Neural crest cell (in vitro differentiated cells): ENCODE measurements at regions not wholly inside any gene's neighbourhood (a gene's known extent, or its start where the extent isn't known, plus 50 kb on each side); places are given as distances from the start of the nearest gene placed in this dataset.

ENCODE experiments used
- DNase-seq: peaks from one replicate; pipeline ENCODE4 v3.0.0; 2021; ENCODE audit warnings: low read depth, mixed read lengths, low spot score
- H3K27ac Mint-ChIP-seq: one replicate; pipeline ENCODE4 v1.8.0; 2021; ENCODE audit warnings: mild to moderate bottlenecking, mixed read lengths; ENCODE audit not compliant: unreplicated experiment
- H3K27me3 Mint-ChIP-seq: 2 replicates; pipeline ENCODE4 v1.8.0; 2021; ENCODE audit warnings: low read depth, mild to moderate bottlenecking, mixed read lengths
- H3K36me3 Mint-ChIP-seq: 2 replicates; pipeline ENCODE4 v1.8.0; 2021; ENCODE audit warnings: low read depth, mild to moderate bottlenecking, mixed read lengths
- H3K4me1 Mint-ChIP-seq: 2 replicates; pipeline ENCODE4 v1.8.0; 2021; ENCODE audit warnings: mixed read lengths
- H3K4me3 Mint-ChIP-seq: one replicate; pipeline ENCODE4 v1.8.0; 2021; ENCODE audit warnings: mild to moderate bottlenecking, mixed read lengths
- H3K9me3 Mint-ChIP-seq: 2 replicates; pipeline ENCODE4 v1.8.0; 2021; ENCODE audit warnings: mixed read lengths
- TF ChIP-seq, protein P1 (sequence below): fragments of 200-600 bp; sonication (generic); conservative IDR thresholded peaks from 2 replicates; pipeline ENCODE4 v1.5.0; 2021; ENCODE audit warnings: antibody characterized with exemption, mild to moderate bottlenecking

DNA sequence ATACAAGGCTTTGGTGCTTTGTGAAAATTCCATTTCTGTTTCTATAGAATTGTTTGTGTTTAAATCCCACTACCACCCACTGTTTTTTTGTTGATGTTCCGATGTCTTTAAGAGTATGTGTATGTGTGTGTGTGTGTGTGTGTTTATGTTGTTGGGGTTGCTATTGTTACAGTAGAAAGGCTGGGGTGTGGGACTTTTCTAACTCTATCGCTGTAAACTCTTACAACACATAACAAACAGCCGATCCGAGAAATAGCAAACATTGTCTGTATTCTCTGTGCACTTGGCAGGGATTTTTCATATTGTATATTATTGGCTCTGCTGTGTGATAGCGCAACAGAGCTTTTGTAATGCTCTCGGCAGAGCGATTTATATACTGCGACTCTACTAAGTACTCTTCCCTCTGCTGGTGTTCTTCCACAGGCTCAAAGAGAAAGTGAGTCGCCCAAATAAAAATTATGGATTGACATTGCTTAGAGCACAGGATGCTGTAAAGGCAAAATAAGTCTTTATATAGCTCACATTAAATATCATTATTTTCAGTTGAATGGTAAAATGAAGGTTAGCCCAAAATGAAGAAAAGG lies 492.2 kb upstream of the ARRDC3 start:
- H3K9me3 Mint-ChIP-seq = peaks cover 11% of the 10 kb centered on the region
- H3K27ac Mint-ChIP-seq = peak overlapping the region; percentile 48
- H3K4me1 Mint-ChIP-seq = peaks cover 4% of the 10 kb centered on the region
- H3K36me3 Mint-ChIP-seq = no peaks in the 10 kb centered on the region
- TF ChIP-seq, protein P1, sequence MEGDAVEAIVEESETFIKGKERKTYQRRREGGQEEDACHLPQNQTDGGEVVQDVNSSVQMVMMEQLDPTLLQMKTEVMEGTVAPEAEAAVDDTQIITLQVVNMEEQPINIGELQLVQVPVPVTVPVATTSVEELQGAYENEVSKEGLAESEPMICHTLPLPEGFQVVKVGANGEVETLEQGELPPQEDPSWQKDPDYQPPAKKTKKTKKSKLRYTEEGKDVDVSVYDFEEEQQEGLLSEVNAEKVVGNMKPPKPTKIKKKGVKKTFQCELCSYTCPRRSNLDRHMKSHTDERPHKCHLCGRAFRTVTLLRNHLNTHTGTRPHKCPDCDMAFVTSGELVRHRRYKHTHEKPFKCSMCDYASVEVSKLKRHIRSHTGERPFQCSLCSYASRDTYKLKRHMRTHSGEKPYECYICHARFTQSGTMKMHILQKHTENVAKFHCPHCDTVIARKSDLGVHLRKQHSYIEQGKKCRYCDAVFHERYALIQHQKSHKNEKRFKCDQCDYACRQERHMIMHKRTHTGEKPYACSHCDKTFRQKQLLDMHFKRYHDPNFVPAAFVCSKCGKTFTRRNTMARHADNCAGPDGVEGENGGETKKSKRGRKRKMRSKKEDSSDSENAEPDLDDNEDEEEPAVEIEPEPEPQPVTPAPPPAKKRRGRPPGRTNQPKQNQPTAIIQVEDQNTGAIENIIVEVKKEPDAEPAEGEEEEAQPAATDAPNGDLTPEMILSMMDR = no peak
- H3K4me3 Mint-ChIP-seq = no peak overlapping the region
- H3K27me3 Mint-ChIP-seq = no peaks in the 10 kb centered on the region
- DNase-seq = no peak

DNA sequence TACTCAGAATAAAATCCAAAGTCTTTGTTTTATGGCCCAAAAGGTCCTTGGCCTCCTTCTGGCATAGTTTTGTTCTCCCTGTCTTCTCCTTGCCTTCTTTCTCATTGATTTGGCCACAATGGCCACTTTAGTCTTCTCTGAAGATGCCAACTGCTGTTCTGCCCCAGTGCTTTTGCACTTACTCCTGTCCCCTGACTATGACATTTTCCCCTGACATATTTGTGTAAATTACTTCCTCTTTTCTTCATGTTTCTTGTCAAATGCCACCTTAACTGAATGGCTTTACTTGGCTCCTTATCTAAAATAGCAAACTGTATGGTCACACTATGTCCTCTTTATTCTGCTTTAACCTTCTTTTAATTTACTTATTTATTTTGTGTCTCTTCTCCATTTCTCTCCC lies 484.7 kb upstream of the ARRDC3 start:
- Mint-ChIP-seq H3K36me3 (no peaks in the 10 kb centered on the region), H3K9me3 (peaks cover 5% of the 10 kb centered on the region), H3K4me1 (peaks cover 21% of the 10 kb centered on the region), H3K27ac (no peak overlapping the region), H3K27me3 (no peaks in the 10 kb centered on the region), H3K4me3 (no peak overlapping the region)
- no peak for DNase-seq
- TF ChIP-seq, protein P1 = no peak

DNA sequence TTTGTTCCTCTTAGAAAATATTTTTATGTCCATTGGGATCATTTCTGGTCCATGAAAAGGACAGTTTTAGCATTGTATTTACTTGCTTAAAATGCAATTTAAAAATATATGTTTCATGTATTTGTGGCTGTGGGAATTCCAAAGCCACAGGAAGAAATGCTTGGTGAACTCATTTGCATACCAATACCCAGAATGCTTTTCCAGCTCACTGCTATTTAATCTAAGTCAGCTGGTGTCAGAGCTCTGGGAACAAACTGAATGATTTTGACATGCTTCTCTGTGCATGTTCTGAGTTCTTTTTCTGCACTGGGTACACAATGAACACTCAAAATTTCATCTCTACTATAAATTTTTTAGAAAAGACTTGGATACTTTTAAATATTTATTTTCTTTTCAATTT lies 482.8 kb upstream of the ARRDC3 start:
- DNase-seq = no peak
- Mint-ChIP-seq H3K36me3 (no peaks in the 10 kb centered on the region), H3K4me1 (peaks cover 21% of the 10 kb centered on the region), H3K4me3 (no peak overlapping the region), H3K27ac (no peak overlapping the region), H3K9me3 (peaks cover 2% of the 10 kb centered on the region), H3K27me3 (no peaks in the 10 kb centered on the region)
- TF ChIP-seq, protein P1 = no peak

DNA sequence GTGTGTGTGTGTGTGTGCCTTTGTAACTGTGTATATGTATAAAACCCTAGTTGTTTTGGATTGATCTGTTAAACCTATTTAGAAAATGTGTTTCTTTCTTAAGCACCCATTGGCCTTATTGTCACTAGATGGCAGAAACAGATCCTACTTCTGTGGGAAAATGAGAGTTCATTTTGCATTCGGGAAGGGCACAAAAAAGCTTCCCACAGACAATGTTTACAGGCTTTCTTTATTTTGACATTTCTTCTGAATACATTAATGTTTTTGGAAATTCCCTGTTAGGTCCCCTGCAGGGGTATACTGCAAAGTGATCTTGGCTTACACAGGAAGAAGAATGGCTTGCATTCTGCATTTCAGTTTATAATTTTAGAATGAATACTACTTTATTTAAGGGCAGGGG lies 481.8 kb upstream of the ARRDC3 start:
- H3K36me3 Mint-ChIP-seq = no peaks in the 10 kb centered on the region

DNA sequence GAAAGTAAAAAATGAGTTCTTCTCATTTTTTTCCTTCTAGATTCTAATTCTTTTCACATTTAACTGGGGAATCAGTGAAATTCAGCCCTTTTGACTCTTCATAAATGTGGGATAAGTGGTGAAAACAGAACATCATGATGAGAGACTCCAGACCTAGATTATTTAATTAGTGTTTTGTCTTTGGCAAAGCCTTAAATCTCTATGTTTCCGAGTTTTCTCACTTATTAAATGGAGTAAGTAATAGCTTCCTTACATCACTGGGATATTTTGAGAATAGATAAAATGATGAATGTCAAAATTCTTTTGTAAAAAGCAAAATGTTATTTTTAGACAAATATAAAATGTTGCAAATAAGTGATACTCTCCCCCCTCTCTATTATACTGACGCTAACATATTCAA lies 468.6 kb upstream of the ARRDC3 start:
- Mint-ChIP-seq H3K27me3 (no peaks in the 10 kb centered on the region), H3K36me3 (no peaks in the 10 kb centered on the region), H3K4me3 (no peak overlapping the region), H3K27ac (no peak overlapping the region), H3K4me1 (no peaks in the 10 kb centered on the region), H3K9me3 (no peaks in the 10 kb centered on the region)
- TF ChIP-seq, protein P1 = no peak
- DNase-seq = no peak

More for the DNA sequence above, 481.8 kb upstream of the ARRDC3 start:
- Mint-ChIP-seq H3K27me3 (no peaks in the 10 kb centered on the region), H3K4me3 (peak overlapping the region; percentile 4), H3K9me3 (peaks cover 2% of the 10 kb centered on the region), H3K4me1 (peaks cover 21% of the 10 kb centered on the region), H3K27ac (peak overlapping the region; percentile 24)
- DNase-seq = no peak
- TF ChIP-seq, protein P1 = no peak
